ENCODE measurements at regions not wholly inside any gene's neighbourhood (a gene's known extent, or its start where the extent isn't known, plus 50 kb on each side); places are given as distances from the start of the nearest gene placed in this dataset.

- Histone ChIP-seq H3K27ac (replicated peaks) (no peak overlapping the region), H3K27me3 (ENCODE audit: insufficient read depth, poor library complexity, severe bottlenecking) (no peaks in the 10 kb centered on the region), H3K4me3 (replicated peaks; ENCODE audit: insufficient read depth, low read length) (no peak overlapping the region)
- no peak for TF ChIP-seq CTCF (IDR thresholded peaks at IDR 0.05; ENCODE audit: insufficient read depth, low read length)
- DNase-seq (ENCODE audit: low read depth in 1 of 2, low spot score in 1 of 2), result no peak
Measured at GRCh38 chr18:30208546-30208945, 834.0 kb downstream of the DSC3 start.

DNA sequence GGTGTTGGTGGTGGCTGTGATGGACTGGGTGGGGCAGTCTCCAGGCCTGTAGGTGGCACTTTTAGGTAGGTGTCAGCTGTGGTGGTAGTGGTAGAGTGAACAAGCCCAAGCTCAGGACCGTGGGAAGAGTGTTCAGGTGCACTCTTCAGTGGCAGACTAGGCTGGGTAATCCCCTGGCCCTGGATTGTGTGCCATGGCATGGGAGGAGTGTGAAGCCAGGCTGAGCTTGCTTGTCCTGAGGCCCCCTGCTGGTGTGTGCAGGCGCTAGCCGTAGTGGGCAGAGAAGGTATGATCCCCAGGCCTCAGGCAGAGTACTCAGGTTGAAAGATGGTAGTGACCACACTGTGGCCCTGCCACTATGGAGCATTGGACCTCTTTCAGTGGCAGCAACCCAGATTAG is 850.3 kb downstream of the DSC3 start:
- Histone ChIP-seq H3K27me3 (ENCODE audit: insufficient read depth, poor library complexity, severe bottlenecking) (peaks cover 2% of the 10 kb centered on the region), H3K4me3 (replicated peaks; ENCODE audit: insufficient read depth, low read length) (no peak overlapping the region), H3K27ac (replicated peaks) (no peak overlapping the region)
- DNase-seq (ENCODE audit: low read depth in 1 of 2, low spot score in 1 of 2), result no peak
- TF ChIP-seq, protein P1, sequence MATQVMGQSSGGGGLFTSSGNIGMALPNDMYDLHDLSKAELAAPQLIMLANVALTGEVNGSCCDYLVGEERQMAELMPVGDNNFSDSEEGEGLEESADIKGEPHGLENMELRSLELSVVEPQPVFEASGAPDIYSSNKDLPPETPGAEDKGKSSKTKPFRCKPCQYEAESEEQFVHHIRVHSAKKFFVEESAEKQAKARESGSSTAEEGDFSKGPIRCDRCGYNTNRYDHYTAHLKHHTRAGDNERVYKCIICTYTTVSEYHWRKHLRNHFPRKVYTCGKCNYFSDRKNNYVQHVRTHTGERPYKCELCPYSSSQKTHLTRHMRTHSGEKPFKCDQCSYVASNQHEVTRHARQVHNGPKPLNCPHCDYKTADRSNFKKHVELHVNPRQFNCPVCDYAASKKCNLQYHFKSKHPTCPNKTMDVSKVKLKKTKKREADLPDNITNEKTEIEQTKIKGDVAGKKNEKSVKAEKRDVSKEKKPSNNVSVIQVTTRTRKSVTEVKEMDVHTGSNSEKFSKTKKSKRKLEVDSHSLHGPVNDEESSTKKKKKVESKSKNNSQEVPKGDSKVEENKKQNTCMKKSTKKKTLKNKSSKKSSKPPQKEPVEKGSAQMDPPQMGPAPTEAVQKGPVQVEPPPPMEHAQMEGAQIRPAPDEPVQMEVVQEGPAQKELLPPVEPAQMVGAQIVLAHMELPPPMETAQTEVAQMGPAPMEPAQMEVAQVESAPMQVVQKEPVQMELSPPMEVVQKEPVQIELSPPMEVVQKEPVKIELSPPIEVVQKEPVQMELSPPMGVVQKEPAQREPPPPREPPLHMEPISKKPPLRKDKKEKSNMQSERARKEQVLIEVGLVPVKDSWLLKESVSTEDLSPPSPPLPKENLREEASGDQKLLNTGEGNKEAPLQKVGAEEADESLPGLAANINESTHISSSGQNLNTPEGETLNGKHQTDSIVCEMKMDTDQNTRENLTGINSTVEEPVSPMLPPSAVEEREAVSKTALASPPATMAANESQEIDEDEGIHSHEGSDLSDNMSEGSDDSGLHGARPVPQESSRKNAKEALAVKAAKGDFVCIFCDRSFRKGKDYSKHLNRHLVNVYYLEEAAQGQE (IDR thresholded peaks at IDR 0.05; ENCODE audit: insufficient replicate concordance, low read depth), result no peak
- TF ChIP-seq CTCF (IDR thresholded peaks at IDR 0.05; ENCODE audit: insufficient read depth, low read length), result no peak
- TF ChIP-seq POLR2AphosphoS5 (IDR thresholded peaks at IDR 0.05; ENCODE audit: low read depth), result no peak
- TF ChIP-seq SPI1 (IDR thresholded peaks at IDR 0.05; ENCODE audit: borderline replicate concordance, low read depth), result no peak
- TF ChIP-seq GABPA (IDR thresholded peaks at IDR 0.05; ENCODE audit: low read depth), result no peak

DNA sequence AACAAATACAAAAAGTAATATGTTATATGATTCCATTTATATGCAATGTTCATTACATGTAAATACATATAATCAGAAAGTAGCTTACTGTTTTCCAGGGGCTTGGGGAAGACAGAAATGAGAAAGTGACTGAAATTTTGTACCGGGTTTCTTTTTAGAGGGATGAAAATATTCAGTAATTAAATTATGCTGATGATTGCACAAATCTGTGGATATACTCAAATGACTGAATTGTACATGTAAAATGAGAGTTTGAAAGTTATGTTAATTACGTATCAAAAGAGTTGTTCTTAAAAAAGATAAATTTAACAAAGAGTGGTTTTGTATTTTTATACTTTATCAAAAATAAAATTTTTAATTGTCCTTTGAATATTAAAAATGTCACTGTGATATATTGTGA is 856.3 kb downstream of the DSC3 start:
- Histone ChIP-seq H3K27me3 (ENCODE audit: insufficient read depth, poor library complexity, severe bottlenecking) (no peaks in the 10 kb centered on the region), H3K4me3 (replicated peaks; ENCODE audit: insufficient read depth, low read length) (no peak overlapping the region), H3K27ac (replicated peaks) (no peak overlapping the region)
- no peak for TF ChIP-seq POLR2AphosphoS5 (IDR thresholded peaks at IDR 0.05; ENCODE audit: low read depth)
- no peak for TF ChIP-seq SPI1 (IDR thresholded peaks at IDR 0.05; ENCODE audit: borderline replicate concordance, low read depth)
- TF ChIP-seq, protein P1 (IDR thresholded peaks at IDR 0.05; ENCODE audit: insufficient replicate concordance, low read depth), result no peak
- TF ChIP-seq GABPA (IDR thresholded peaks at IDR 0.05; ENCODE audit: low read depth), result no peak
- TF ChIP-seq CTCF (IDR thresholded peaks at IDR 0.05; ENCODE audit: insufficient read depth, low read length), result no peak
- DNase-seq (ENCODE audit: low read depth in 1 of 2, low spot score in 1 of 2), result no peak

GRCh38 chr18:30177056-30177455 is 865.5 kb downstream of the DSC3 start:
- TF ChIP-seq CTCF (IDR thresholded peaks at IDR 0.05; ENCODE audit: insufficient read depth, low read length) (no peak), GABPA (IDR thresholded peaks at IDR 0.05; ENCODE audit: low read depth) (no peak), SPI1 (IDR thresholded peaks at IDR 0.05; ENCODE audit: borderline replicate concordance, low read depth) (no peak), POLR2AphosphoS5 (IDR thresholded peaks at IDR 0.05; ENCODE audit: low read depth) (no peak)
- TF ChIP-seq, protein P1 (IDR thresholded peaks at IDR 0.05; ENCODE audit: insufficient replicate concordance, low read depth), result no peak
- DNase-seq (ENCODE audit: low read depth in 1 of 2, low spot score in 1 of 2), result no peak

More at GRCh38 chr18:30177056-30177455, 865.5 kb downstream of the DSC3 start:
- Histone ChIP-seq H3K27me3 (ENCODE audit: insufficient read depth, poor library complexity, severe bottlenecking) (no peaks in the 10 kb centered on the region), H3K4me3 (replicated peaks; ENCODE audit: insufficient read depth, low read length) (no peak overlapping the region), H3K27ac (replicated peaks) (no peak overlapping the region)
